HG03060 (cell line): ENCODE measurements at regions not wholly inside any gene's neighbourhood (a gene's known extent, or its start where the extent isn't known, plus 50 kb on each side); places are given as distances from the start of the nearest gene placed in this dataset.
"Not testable (repeated sequence)": the region's sequence is repeated elsewhere in the genome, so short reads cannot be mapped to it uniquely, and the experiment has no call there.

Experiments used
- ATAC-seq: cut with Tn5 transposase; IDR thresholded peaks from one replicate; pipeline ENCODE4 v1.9.1; 2021; ENCODE audit warnings: low read depth, moderate number of reproducible peaks; ENCODE audit not compliant: unreplicated experiment

DNA sequence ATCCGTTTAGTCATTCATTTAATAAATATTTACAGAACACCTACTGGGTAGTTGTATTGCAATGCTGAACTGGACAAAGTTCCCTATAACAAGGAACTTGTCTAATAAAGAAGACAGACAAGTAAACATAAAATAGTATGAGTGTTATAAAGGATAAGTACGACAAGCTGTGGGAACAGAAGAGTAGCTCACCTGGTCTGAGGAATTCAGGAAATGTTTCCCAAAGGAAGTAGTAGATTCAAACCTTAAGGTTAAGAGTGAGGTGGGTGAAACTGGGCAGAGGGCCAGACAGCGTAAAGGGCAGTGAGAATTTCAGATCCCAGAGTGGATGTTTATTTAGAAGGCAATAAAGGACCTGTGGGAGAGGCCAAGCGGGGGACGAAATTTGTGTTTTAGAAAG is 72.3 kb upstream of the CD2AP start:
- no peak for ATAC-seq

DNA sequence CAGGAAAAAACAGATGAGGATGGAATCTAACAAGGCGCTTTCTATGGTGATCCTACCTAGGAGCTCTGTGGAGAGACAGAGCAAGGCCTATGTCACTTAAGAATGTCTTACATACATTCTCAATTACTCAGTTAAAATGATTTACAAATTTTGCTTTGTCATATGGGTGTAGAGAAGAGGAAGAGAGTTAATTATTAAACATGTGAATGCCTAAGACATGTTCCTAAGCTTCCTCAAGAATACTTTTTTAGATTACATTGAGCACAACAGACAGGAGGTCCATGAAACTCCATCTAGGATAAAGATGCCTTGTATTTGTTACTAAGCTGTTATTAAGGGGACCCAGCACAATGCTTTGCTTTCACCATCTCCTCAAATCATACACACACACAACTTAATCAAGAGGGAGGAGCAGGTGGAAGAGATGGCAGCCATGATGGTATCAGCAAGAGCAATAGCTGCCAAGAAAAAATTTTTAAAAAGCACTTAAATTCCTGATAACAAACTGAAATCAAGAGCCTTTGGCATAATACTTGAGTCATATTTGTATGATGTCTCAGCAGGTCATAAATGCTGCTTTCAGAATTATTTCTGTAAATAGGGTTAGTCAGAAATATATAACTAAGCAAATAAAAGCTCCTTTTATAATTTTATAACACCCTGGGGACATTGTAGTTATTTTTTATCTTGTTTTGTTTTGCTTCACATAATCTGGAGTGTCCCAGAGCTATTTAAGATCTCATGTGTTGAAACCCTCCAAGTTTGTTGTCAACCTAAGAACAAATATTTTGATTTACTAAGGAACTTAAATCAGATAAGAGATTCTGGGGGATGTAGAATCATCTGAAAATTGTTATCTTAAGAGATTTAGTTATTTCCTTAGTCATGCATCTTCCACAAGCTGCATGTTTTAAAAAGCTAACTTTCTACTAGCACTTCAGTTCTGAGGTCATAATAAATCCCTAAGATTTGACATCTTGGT is 70.0 kb upstream of the CD2AP start:
- no peak for ATAC-seq

DNA sequence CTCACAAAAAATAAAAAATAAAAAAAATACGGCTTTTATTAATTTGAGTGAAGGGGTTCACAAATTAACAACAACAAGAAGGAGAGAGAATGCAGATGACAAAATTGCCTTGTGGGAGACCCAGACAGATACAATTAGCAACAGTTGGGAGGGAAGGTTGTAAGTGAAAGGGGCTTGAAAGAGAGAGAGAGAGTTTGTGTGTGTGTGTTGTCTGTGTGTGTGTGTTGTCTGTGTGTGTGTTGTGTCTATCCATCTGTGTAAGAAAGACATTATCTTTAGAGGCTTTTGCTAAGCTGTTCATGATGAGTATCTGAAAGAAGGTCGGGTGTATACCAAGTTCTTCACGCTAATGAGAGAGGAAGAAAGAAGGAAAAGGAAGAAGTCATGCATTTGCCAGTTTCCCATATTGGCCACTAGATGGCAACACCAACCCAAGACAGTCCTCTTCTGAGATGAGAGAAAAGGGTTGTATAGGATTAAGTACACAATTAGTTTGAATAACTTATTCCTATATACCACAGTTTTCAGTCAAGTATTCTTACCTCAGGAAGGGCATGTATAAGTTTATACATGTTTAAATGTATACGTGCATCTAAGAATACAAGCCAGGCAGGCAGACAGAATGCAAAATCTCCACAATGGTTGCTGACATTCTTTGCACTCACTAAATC is 63.7 kb upstream of the CD2AP start:
- ATAC-seq = peak; percentile 70

DNA sequence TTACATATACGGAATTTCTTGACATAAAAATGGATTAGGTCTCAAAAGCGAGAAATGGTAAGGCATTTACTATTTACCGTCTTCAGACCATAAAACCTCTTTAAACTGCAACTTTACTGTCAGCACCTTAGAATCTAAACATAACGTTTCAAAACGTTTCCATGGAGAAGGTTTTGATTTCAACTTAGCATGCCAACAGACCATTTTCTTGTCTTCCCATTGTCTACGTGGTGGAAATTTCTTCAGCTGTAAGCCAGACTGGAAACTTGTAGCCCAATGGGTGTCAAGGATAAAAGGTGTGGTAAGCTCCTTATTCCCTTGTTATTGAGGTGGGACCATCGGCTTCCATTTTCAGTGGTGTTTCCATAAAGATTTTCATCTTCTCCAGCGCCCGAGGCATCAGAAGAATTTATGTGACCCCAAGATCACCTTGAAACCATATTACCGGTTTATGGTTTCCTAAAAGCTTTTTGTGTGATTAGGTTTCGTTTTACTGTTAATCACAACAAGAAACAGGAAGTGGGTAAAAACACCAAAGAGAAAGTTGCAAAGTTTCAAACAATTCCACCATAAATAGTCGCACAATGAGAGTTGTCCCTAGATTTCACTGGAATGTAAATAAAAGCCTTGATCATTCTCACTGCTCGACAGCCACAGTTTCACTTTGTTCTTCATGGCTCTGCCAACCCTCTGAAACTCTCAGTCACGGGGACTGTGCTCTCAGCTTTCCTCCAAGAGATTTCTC is 63.0 kb upstream of the CD2AP start:
- peak; percentile 56 for ATAC-seq

DNA sequence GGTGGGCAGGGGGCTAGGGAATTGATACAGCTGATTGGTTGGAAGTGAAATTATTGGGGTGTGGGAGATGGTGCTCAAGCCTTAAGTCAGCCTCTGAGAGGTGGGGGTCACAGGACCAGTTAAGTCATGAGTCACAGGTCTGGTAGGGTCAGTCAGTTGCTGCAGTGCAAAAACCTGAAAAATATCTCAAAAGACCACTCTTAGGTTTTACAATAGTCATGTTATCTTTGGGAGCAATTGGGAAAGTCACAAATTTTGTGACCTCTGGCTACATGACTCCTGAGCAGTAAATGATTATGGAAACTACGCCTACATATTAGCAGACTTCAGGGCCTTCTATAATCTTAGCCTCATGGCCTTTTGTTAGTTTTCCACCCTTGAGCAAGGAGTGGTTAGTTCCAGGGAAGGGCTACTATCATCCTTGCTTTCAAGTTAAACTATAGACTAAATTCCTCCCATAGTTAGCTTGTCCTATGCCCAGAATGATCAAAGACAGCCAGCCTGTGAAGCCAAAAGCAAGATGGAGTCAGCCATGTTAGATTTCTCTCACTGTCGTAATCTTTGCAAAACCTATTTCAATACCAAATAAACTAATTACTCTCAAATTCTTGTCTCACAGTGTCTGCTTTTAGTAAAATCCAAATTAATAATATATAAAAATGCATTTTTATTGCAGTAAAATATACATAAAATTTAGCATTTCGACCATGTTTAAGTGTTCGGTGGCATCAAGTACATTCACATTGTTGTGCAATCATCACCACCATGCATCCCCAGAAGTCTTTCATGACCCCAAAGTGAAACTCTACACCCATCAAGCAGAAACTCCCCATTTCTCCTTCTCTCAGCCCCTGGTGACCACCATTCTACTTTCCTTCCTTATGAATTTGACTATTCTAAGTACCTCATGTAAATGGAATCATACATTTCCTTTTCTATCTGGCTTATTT is 60.9 kb upstream of the CD2AP start:
- ATAC-seq = no peak

DNA sequence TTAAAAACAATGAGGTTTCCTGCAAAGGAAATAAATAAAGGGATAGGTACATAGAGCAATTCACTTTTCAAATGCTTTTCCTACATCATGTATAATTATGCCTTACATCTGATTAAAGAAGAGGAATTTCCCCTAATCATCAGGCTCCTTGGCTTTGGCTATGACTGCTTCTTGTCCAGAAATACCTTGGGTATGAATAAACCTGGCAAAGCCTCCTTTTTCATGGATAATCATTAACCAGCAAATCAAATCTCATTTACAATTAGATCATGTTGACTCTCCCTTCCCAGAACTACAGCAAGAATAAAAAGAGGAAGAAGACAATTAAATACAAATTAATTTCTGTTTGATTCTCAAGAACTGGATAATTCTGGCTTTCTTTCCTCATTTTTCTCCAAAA is 58.0 kb upstream of the CD2AP start:
- no peak for ATAC-seq

DNA sequence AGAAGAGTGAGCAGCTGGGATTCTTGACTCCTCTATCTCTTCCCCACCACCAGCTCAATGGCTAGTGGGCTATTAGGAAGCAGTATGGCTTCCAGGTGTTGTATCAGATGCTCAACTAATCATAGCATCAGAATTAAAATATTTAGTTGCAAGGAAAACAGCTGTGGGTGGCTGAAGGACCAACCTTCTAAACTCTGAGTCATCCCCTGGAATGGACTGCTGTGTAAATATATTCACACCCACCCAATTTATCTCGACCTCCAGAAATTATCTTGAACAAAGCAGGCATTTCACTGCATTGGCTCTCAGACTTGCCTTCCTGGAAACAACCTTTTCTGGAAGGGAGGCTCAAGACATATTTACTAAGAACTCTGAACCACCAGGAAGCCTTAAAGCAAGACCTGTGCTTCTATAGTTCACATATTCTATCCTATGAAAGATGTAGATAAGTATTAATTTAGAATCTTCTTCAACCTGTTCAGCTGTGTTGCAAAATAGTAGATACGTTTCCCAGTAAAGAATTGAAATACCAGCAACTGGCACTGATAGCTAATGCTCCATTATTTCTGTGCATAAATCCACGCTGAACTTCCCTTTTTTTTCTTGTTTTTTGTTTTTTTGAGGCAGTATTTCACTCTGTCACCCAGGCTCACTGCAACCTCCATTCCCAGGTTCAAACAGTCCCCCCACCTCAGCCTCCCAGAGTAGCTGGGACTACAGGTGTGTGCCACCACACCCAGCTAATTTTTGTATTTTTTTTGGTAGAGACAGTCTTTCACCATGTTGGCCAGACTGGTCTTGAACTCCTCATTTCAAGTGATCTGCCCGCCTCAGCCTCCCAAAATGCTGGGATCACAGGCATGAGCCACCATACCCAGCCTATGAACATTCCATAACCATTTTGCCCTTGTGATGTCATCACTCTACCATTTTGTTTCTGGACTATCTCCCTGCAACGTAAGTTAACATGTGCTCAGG is 56.9 kb upstream of the CD2AP start:
- no peak for ATAC-seq

DNA sequence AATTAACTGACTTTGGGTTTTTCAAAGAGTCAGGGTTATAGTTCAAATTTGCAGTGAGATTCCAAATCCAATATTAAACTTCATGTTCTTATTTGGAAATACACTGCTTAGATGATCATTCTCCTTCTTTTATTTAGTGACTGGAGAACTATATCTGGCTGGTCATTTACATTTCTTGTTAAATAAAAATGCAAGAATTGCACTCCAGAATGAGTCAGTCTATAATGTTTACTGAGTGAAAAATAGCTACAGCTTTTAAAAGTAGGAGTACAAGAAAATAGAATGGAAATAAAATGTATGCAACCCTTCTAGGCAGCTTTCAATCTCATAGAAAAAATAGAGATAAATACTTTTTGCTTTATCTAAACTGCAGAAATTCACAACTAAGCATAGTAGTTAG is 54.5 kb upstream of the CD2AP start:
- no peak for ATAC-seq

DNA sequence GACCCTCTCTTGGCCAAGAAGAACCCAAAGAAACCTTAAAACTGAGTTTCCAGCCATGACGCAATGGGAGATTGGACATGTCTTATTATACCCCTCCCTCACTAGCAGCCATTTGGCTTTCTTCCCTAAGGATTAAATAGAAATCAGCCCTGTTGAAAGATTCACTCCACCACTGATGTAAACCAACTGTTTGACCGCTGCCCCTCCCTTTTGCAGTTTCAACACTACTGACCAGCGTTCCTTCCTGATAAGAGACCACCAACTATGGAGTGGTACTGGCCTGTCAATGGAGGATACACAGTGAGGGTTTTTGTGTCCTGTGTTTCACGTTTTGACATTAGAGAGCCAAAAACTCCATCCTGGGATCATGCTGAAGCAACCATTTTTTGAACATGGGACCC is 53.2 kb upstream of the CD2AP start:
- ATAC-seq = no peak

DNA sequence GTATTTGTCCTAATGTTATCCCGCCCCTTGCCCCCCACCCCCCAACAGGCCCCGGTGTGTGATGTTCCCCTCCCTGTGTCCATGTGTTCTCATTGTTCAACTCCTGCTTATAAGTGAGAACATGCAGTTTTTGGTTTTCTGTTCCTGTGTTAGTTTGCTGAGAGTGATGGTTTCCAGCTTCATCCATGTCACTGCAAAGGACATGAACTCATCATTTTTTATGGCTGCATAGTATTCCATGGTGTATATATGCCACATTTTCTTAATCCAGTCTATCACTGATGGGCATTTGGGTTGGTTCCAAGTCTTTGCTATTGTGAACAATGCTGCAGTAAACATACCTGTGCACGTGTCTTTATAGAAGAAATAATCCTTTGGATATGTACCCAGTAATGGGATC is 51.9 kb upstream of the CD2AP start:
- not testable (repeated sequence) for ATAC-seq

DNA sequence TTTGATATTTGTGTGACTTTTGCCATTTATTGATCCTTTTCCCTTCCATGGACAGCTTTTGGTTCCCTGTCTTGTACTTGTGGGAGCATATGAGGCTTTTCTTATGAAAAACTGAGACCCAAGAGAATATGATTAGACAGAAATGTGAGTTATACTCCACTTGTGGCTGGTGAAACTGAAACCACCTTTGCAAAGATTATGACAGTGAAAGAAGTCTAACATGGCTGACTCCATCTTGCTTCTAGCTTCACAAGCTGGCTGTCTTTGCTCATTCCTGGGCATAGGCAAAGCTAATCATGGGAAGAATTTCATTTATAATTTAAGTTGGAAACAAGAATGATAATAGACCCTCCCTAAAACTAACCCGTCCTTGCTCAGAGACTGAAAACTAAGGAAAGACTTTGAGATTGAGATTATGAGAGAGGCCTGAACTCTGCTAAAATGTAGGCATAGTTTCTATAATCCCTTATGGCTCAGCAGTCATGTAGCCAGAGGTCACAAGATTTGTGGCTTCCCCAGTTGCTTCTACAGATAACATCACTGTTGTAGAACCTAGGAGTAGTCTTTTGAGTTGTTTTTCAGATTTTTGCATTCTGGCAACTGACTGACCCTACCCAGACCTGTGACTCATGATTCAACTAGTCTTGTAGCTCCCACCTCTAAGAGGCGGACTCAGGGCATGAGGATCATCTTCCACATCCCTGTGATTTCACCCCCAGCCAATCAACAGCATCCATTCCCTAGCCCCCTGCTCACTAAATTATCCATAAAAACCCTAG is 50.9 kb upstream of the CD2AP start:
- ATAC-seq = no peak

DNA sequence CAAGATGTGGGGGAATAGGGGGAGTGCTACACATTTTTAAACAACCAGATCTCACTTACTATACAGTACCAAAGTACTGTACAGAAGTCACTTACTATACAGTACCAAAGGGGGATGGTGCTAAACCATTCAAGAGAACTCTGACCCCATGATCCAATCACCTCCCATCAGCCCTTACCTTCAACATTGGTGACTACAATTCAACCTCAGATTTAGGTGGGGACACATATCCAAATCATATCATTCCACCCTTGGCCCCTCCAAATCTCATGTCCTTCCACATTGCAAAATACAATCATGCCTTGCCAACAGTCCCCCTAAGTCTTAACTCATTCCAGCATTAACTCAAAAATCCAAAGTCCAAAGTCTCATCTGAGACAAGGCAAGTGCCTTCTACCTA is 49.9 kb upstream of the CD2AP start:
- no peak for ATAC-seq
